GM21825 (cell line): ENCODE measurements at regions not wholly inside any gene's neighbourhood (a gene's known extent, or its start where the extent isn't known, plus 50 kb on each side); places are given as distances from the start of the nearest gene placed in this dataset.

Experiments
- ATAC-seq: cut with Tn5 transposase; IDR thresholded peaks from one replicate; pipeline ENCODE4 v1.9.1; 2021; ENCODE audit warnings: mild to moderate bottlenecking, moderate library complexity; ENCODE audit not compliant: unreplicated experiment

DNA sequence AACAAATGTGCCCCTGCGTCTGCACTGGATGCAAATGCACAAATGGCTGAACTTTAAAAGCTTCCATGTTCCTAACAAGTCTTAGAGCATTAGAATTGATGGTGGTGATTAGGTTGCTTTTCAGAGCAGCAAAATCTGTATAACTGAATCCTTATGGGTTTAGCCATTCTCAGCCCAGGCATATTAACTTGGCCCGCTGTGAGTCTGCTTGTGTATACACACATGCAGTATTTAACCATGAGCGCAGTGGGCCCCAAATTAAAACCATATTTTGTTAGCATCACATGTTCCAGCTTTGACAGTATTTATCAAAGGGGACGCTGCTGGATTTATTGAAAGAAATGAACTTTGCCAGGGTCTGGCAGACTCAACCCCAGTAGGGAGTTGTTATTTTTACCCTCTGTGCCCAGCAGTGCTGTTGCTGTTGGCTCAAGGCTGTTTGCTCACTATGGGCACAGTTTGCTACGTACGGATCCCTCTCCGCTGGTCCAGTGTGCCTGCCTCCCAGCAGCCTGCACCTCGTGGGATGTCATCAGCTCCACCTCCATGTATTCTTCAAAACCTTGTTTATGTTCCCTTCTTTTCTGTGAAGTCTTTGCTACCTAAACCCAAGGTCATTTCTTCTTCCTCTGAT, 144.7 kb downstream of the QRSL1 start:
- ATAC-seq, result no peak

DNA sequence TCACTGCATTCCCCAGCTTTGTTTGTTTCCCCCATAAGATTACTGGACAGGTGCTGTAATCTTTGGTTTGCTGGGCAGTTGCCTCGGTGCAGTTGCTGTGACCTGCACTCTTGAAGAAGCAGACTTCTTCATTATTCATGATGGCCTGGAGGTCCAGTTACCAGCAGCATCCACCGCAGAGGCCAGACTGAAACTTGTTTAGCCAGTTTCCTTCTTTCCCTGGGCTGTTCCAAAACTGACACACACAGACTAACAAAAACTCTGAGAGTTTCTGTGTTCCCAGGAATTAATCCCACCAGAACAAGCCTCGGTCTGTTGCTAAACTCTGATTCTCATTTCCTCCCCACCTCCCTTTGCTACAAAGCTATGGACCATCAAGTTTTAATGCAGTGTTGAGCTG, 144.1 kb downstream of the QRSL1 start:
- no peak for ATAC-seq

DNA sequence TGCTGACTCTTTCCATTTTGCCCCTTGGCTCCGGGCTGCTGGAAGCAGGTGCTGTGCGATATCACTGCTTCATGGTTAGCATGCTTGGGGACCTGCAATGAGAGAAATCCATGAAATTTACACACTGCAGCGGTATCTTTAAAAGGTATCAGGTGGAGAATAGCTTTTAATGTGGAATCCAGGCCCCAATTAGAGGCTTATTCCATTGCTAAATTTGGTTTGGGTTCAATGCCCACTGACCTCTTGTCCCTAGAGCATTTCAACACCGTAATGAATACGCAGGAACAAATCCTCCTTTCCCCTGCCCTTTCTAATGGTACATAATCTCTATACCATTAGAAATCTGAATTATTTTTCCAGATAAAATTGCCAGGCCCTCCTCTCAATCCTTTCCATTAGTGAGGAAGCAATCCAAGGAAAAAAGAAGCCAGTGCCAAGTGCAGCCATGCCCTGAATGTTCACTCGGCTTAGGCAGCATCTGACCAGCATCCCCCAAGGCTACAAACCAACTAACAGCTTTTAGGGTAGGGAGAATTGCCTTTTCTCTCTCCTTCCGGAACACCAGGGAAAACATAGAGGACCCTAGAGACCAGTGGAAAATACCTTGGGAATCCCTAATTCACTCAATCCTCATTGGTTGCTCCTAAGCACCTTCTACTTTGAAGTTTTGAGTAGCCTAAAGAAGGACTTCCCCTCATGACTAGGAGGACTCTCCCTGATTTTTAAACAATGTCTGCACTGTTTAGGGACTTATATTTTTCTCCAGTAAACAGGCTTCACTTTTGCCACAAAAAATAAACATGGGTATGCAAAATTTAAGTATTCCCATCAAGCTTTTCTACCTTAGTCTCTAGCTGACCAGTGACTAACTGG, 143.1 kb downstream of the QRSL1 start:
- ATAC-seq, result no peak

DNA sequence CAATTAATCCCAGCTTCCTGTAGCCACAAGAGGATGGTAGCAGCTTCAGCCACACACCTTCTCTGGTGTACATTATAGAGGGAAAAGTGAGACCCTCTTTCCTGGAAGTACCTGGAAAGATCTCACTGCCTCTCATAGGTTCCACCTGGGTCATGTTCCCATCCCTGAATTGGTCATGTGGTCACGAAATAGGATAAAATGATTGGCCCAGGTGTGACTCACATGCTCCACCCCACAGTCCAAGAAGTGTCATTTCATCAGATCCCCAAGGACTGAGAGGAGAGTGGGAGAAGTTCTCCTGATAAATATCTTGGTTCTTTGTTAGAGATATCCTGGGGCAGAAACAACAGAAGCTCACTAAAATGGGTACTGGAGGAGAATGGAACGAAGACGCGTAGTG, 142.4 kb downstream of the QRSL1 start:
- no peak for ATAC-seq

- ATAC-seq, result no peak
Observed at GRCh38 chr6:106770663-106771062, 141.3 kb downstream of the QRSL1 start.

DNA sequence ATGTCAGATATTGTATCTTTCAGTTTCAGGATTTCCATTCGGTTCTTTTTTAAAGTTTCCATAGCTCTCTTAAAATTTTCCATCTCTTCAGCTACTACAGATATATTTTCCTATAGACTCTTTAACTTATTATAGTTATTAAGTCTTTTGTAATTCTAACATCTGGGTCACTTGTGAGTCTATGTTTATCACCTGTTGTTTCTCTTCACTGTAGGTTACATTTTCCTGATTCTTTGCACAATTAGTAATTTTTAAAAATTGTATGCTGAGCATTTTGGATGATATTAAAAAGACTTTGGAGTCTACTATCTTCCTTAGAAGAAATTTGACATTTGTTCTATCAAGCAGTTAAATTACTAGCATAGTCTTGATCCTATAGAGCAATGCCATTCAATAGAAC, 140.7 kb downstream of the QRSL1 start:
- no peak for ATAC-seq

DNA sequence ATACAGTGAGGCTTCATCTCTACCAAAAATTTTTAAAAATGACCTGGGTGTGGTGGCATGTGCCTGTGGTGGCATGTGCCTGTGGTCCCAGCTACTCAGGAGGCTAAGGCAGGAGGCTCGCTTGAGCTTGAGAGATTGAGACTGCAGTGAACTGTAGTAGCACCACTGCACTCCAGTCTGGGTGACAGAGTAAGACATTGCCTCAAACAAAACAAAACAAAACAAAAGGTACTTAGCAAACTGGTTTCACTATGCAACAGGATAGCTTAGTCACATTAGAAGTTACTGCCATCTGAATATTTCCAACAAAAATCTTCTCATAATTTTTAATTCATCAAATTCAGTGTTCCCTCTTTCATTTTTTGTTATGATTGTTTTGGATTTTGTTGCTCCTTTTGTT, 137.9 kb downstream of the QRSL1 start:
- no peak for ATAC-seq

- no peak for ATAC-seq
Observed at GRCh38 chr6:106766201-106766600, 136.8 kb downstream of the QRSL1 start.

DNA sequence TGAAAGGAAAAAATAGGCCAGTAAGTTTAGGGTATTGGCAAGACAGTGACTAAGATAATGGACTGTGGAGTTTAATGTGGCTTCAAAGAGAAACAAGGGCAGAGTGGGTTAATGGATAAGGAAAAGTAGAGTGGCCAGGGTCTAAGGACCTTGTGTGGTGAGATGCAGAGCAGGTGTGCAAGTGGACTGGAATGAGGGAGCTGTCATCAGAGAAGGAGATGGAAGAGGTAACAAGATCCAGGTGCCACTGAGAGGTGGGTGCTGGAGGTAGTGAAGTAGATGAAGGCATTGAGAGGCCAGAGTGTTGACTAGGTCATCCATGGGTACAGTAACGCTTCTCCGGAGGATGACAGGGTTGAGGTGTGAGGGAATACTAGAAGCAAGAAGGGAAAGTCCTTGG, 136.1 kb downstream of the QRSL1 start:
- ATAC-seq, result no peak

- no peak for ATAC-seq
Observed at GRCh38 chr6:106764353-106764980, 135.1 kb downstream of the QRSL1 start.

DNA sequence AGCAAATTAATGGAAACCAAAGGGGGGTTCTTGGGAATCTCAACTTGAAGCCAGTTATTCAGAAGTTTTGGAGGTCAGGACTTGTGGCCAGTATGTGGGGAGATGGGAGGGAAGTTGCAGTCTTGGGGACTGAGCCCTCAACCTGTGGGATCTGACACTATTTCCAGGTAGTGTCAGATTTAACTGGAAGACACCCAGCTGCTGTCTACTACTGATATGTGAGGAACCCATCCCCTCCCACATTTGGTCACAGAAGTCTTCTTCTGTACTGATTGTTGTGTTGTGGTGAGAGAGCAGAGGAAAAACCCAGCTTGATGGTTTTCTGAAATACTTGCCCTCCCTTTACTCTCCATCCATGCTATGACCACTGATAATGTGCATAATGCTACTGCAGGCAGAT, 134.0 kb downstream of the QRSL1 start:
- ATAC-seq, result no peak

DNA sequence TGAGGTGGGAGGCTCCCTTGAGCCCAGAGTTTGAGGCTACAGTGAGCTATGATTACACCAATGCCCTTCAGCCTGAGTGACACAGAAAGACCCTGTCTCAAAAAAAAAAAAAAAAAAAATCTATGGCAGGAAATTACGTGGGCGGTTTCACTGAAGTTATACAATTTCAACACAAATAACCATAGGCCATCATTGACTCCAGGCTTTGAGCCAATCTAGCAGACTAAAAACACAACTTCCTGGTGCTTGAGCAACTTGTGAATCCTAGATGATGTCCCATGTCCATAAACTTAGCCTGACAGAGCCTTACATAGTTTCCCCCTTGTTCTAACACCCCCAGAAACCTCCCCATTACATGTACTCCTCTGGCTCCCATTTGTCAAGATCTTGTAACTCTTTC, 131.8 kb downstream of the QRSL1 start:
- ATAC-seq, result no peak

- no peak for ATAC-seq
Observed at GRCh38 chr6:106759112-106759511, 129.7 kb downstream of the QRSL1 start.

DNA sequence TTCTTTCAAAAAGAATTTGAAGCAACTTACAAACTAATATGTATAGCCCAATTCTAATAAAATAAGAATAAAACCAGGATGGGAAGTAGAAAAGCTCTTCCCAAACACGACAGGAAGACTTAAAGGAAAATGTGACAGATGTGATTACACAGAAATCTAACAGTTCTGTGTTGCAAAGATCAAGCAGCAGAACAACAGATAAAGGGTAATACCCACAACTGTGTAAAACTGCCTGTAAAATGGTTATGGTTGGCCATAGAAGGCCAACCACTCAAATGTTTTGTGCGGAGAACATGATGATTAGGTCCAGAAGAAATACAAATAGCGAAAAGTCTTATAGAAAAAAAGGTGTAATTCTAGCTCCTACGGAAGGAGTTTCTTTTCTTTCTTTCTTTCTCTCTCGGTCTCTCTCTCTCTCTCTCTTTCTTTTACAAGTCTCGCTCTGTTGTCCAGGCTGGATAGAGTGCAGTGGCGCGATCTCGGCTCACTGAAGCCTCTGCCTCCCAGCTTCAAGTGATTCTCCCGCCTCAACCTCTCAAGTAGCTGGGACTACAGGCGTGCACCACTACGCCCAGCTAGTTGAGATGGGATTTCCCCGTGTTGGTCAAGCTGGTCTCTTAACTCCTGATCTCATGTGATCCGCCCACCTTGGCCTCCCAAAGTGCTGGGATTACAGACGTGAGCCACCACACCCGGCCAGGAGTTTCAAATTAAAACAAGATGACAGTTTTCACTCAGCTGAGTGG, 128.5 kb downstream of the QRSL1 start:
- ATAC-seq, result no peak

DNA sequence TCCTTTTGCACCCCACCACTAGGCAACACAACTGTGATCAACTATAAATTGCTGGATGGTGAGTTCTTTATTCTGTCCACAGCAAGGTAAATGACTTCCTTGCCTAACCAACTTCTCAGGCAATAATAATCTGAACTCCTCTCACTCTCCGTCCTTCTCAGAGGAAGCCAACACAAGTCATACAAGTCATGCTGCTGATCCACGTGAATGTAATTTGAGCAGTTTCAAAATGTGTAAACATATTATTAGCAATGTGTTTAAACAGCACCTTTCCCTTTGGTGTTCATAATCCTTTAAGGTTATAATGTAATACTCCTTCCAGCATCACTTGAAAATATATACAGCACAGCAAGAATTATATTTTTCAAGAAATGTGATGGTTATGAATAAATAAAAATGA, 127.9 kb downstream of the QRSL1 start:
- ATAC-seq, result no peak

DNA sequence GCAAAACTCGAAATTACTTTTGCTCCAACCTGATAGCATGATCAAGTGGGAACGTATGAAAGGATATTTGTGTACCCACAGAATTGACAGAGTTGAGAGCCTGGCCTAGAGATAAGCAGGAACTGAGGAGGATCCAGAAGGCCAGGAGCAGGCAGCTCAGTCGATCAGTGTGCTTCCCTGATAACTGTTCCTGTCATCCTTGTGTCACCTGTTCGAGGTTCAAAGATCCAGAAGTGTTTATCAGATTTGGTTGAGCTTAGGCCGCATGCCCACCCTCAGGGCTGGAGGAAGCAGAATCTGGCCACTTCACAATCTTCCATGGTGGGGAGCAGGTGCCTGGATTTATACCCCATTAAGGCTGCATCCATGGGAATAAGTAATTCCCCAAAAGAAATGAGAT, 124.8 kb downstream of the QRSL1 start:
- ATAC-seq, result no peak

DNA sequence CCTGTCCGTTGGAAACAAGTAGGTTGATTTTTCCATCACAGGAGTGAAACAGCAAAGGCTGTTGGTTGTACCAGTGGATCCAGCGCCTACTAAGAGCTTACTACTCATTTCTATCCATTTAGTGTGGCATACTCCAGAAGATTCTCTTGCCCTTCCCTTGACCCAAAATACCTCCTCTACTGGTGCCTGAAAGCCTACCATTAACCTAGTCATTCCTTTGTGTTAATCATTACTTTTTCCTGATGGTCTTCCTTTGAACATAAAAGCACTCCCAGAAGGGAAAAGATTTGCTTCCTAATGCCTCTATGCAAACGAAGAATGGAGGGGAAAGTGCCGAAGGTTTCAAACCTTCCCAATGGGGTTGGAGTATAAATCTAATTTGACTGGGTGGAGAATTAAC, 123.3 kb downstream of the QRSL1 start:
- no peak for ATAC-seq

DNA sequence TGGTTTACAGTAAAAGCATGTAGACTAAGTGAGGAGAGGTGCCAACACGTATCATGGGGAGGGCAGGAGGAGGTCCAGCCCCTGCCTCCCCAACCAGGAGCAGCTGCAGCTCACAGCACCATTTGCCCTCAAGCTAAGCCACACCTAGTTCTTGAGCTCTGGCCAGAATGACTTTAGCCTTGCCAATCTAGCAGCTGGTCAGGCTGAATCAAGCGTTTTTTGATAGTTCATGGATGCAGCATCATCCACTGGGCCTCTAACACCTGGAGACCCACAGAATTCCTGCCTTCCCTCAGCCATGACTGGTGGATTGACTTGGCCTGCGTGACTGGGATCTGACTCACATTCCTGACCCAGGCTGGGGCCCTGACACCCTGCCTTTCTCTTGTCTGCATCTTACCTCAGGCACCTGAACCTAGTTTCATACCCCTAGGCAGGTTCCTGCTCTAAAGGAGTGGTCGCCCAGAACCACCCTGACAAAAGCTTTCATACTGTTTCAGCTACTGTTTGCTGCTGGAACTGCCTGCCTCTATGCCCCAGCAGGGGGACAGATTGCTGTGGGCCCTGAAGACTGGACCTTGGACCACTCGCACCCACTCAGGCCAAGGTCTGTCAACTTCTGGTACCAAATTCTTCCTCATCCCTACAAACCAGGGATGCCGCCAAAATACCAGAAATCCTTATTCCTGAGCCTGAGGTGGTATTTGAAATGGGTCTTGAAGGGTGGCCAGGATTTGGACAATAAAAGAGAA, 122.3 kb downstream of the QRSL1 start:
- ATAC-seq, result no peak

DNA sequence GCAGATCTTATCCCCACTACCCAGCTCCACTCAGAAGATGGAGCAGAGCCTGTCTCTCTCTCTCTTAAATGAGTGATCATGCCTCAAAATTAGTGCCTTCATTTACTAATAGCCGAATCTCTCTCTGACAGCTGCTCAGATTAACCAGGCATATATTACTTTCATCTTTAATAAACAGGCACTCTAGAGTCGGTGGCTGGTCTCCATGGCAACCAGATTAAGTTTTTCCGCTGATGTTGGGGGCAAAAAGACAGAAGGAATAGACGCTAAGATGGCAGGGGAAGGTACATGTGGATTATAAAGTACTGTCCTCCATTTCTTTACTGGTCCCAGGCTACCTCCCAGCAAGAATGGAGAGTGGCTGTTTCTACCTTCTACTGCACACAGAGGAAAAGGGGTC, 121.6 kb downstream of the QRSL1 start:
- no peak for ATAC-seq

GRCh38 chr6:106750142-106750918, 121.0 kb downstream of the QRSL1 start:
- no peak for ATAC-seq
